ENCODE measurements at regions not wholly inside any gene's neighbourhood (a gene's known extent, or its start where the extent isn't known, plus 50 kb on each side); places are given as distances from the start of the nearest gene placed in this dataset.
A peak's percentile ranks its signal among the peaks of the same experiment; 100 is the strongest.

DNA sequence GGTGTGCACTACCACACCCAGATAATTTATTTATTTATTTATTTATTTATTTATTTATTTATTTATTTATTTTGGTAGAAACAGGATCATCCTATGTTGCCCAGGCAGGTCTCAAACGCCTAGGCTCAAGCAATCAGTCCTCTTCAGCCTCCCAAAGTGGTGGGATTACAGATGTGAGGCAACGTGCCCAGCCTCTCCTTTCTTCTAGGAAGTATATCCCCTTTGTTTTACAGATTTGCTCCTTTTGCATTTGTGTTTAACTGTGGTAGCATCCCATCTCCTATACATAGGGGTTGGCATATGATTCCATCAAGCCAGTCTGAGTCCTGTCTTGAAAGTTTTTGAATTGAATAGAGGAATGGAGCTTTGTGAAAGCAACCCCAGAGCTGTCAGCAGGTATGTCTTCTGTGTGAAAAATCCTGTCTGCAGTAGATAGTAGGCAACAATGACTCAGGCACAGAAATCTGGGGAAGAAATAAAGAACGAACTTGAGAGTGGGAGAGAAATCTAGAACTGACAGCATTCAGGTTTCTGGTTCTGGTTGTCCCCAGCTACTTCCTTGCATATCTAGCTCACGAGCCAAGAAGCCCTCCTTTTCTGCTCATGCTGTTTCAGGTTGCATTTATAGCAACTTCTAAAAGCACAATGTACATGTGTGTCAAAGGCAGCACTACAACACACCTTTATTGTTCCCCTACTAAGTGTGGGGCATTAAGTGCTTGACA lies 113.7 kb upstream of the LSM6 start:
- Histone ChIP-seq H3K4me2 (ENCODE audit: insufficient read depth in 1 of 2, low read depth in 2 of 2, low read length in 2 of 2) (no peak overlapping the region), H3K56ac (replicated peaks; ENCODE audit: insufficient read length, low read depth, low read length) (no peak overlapping the region), H4K8ac (ENCODE audit: extremely low read depth, insufficient read depth, low read length) (no peak overlapping the region), H3K27me3 (replicated peaks in 1 of 4; ENCODE audit: control insufficient read depth in 3 of 4, extremely low read depth in 1 of 4, insufficient read depth in 3 of 4, low read length in 3 of 4) (no peaks in the 10 kb centered on the region), H2BK12ac (ENCODE audit: low read depth, low read length) (peak overlapping the region; percentile 65; the same call in 1 of the 2 replicates), H4K5ac (ENCODE audit: insufficient read length, low read depth, low read length) (no peak overlapping the region), H3K36me3 (ENCODE audit: control insufficient read depth in 2 of 4, insufficient read depth in 4 of 4, low read length in 3 of 4) (no peaks in the 10 kb centered on the region), H3K23me2 (ENCODE audit: low read depth, low read length) (no peaks in the 10 kb centered on the region), H4K20me1 (replicated peaks in 1 of 2; ENCODE audit: control insufficient read depth in 1 of 2, insufficient read depth in 2 of 2, low read length in 2 of 2) (no peaks in the 10 kb centered on the region), H3K4me1 (replicated peaks in 1 of 4; ENCODE audit: control insufficient read depth in 3 of 4, insufficient read depth in 4 of 4, low read length in 3 of 4) (peaks cover 0 to 6% (median 1%) of the 10 kb centered on the region in 4 experiments; a peak in 1 of 7 replicates), H3K79me1 (ENCODE audit: low read depth, low read length) (no peaks in the 10 kb centered on the region), H3K79me2 (ENCODE audit: control insufficient read depth in 1 of 2, insufficient read depth in 2 of 2, low read length in 2 of 2) (no peaks in the 10 kb centered on the region), H3K18ac (ENCODE audit: extremely low read depth, low read length) (no peak overlapping the region), H3K27ac (ENCODE audit: low read depth, low read length) (no peak overlapping the region), H3K4me3 (ENCODE audit: extremely low read depth in 1 of 4, insufficient read depth in 2 of 4, low read depth in 3 of 4, low read length in 4 of 4) (no peak overlapping the region), H2BK15ac (ENCODE audit: low read length) (0 out of 2 replicates have a peak overlapping the region, but pooled peaks have one; percentile 89), H2BK5ac (ENCODE audit: low read depth, low read length) (no peak overlapping the region), H2BK20ac (ENCODE audit: low read length) (no peak overlapping the region), H2BK120ac (replicated peaks; ENCODE audit: low read depth, low read length) (no peak overlapping the region), H3K9me3 (ENCODE audit: insufficient read depth in 2 of 2, low read depth in 1 of 2, low read length in 1 of 2) (no peaks in the 10 kb centered on the region), H4K91ac (replicated peaks; ENCODE audit: insufficient read length, low read length) (no peak overlapping the region), H3K9ac (replicated peaks in 1 of 4; ENCODE audit: extremely low read depth in 1 of 4, low read depth in 3 of 4, low read length in 3 of 4) (no peak overlapping the region), H3K14ac (ENCODE audit: insufficient read length) (no peak overlapping the region), H2AK5ac (ENCODE audit: low read depth, low read length) (no peak overlapping the region), H2AFZ (ENCODE audit: low read length) (no peak overlapping the region), H3K23ac (ENCODE audit: insufficient read length) (no peak overlapping the region), H3K4ac (replicated peaks; ENCODE audit: insufficient read length, low read depth, low read length) (no peak overlapping the region)
- CTCF ChIA-PET (ENCODE audit: partially characterized antibody), result interaction anchor here (0.7 to 1.5 kb wide), 4 partner anchors 11 to 109 kb away, joined by 3 to 5 read pairs (median 3); no protein-coding TSS in a partner anchor
- POLR2A ChIA-PET (ENCODE audit: partially characterized antibody), result interaction anchor here (0.9 to 1.0 kb wide), 2 partner anchors 31 to 195 kb away, joined by 3 read pairs; no protein-coding TSS in a partner anchor
- 65% methylated on average over 4 of the region's 4 CpGs; no CpG with 5 or more reads in 1 of the 2 experiments for WGBS, 2 experiments (ENCODE audit: extremely low coverage in 1 of 2, insufficient coverage in 1 of 2, insufficient read length in 1 of 2, insufficient replicate concordance in 2 of 2, low coverage in 1 of 2, low lambda C conversion rate in 2 of 2, missing lambda C conversion rate in 1 of 2)
- FAIRE-seq (peak; percentile 28), DNase-seq (ENCODE audit: low read depth in 1 of 2, low spot score in 2 of 2) (no peak)
- no peak for TF ChIP-seq SAP30 (IDR thresholded peaks at IDR 0.05; ENCODE audit: insufficient read depth, insufficient replicate concordance, low read length)
- TF ChIP-seq EGR1 (IDR thresholded peaks at IDR 0.05; ENCODE audit: borderline replicate concordance, low read depth, low read length), result no peak
- no peak for TF ChIP-seq FOSL1 (IDR thresholded peaks at IDR 0.05; ENCODE audit: insufficient read depth, low read depth, low read length)
- TF ChIP-seq HDAC2 (IDR thresholded peaks at IDR 0.05; ENCODE audit: borderline replicate concordance in 1 of 2, low read depth in 2 of 2, low read length in 2 of 2), result no peak
- no peak for TF ChIP-seq MAFK (IDR thresholded peaks at IDR 0.05; ENCODE audit: low read depth, low read length)
- no peak for TF ChIP-seq JUND (IDR thresholded peaks at IDR 0.05; ENCODE audit: low read length)
- no peak for TF ChIP-seq CBX5 (IDR thresholded peaks at IDR 0.05; ENCODE audit: low read depth, low read length)
- TF ChIP-seq BRCA1 (IDR thresholded peaks at IDR 0.05; ENCODE audit: low read depth, low read length), result no peak
- no peak for TF ChIP-seq RXRA (IDR thresholded peaks at IDR 0.05; ENCODE audit: insufficient read depth, low read depth, low read length)
- TF ChIP-seq, protein P1, sequence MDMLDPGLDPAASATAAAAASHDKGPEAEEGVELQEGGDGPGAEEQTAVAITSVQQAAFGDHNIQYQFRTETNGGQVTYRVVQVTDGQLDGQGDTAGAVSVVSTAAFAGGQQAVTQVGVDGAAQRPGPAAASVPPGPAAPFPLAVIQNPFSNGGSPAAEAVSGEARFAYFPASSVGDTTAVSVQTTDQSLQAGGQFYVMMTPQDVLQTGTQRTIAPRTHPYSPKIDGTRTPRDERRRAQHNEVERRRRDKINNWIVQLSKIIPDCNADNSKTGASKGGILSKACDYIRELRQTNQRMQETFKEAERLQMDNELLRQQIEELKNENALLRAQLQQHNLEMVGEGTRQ (IDR thresholded peaks at IDR 0.05; ENCODE audit: low read length), result no peak
- no peak for TF ChIP-seq CHD2 (IDR thresholded peaks at IDR 0.05; ENCODE audit: low read length)

All from H1 (cell line).